Fibroblast of lung (primary cell): ENCODE measurements at regions not wholly inside any gene's neighbourhood (a gene's known extent, or its start where the extent isn't known, plus 50 kb on each side); places are given as distances from the start of the nearest gene placed in this dataset.
A peak's percentile ranks its signal among the peaks of the same experiment; 100 is the strongest.

Source experiments
- DNase-seq, 2 donors: peaks; one replicate each; pipeline versions ENCODE4 v3.0.0 to v3.0.0-alpha.2; 2010; ENCODE audit warnings: low read depth in 2 of 2
- H2AFZ ChIP-seq: 2 replicates; pipeline ENCODE4 v1.5.1; 2012; ENCODE audit warnings: low read length, control low read depth, inconsistent platforms
- H3K27ac ChIP-seq: 2 replicates; pipeline ENCODE4 v1.5.1; 2011; ENCODE audit warnings: low read length, control low read depth; ENCODE audit not compliant: insufficient read depth
- H3K27me3 ChIP-seq: 2 replicates; pipeline ENCODE4 v1.5.1; 2011; ENCODE audit warnings: mild to moderate bottlenecking, low read length; ENCODE audit not compliant: control insufficient read depth, insufficient read depth
- H3K36me3 ChIP-seq: 2 replicates; pipeline ENCODE4 v1.5.1; 2011; ENCODE audit warnings: low read length; ENCODE audit not compliant: control insufficient read depth, insufficient read depth
- H3K4me1 ChIP-seq: 2 replicates; pipeline ENCODE4 v1.5.1; 2011; ENCODE audit warnings: low read length; ENCODE audit not compliant: control insufficient read depth, insufficient read depth; ENCODE audit errors: extremely low read depth
- H3K4me2 ChIP-seq: 2 replicates; pipeline ENCODE4 v1.5.1; 2011; ENCODE audit warnings: low read length, control low read depth; ENCODE audit not compliant: insufficient read depth; ENCODE audit errors: extremely low read depth
- H3K4me3 ChIP-seq, 4 experiments: fragments of 200-600 bp in 1 of 4; sonication (generic) in 1 of 4; replicated peaks in 1 of 4; 2 replicates each; pipeline ENCODE4 v1.5.1; 2011 to 2016; ENCODE audit warnings: low read length in 4 of 4, low read depth in 3 of 4, mild to moderate bottlenecking in 3 of 4, control low read depth in 2 of 4, inconsistent platforms in 1 of 4, mixed read lengths in 1 of 4; ENCODE audit not compliant: insufficient read depth in 1 of 4; ENCODE audit errors: control extremely low read depth in 1 of 4
- H3K79me2 ChIP-seq: 2 replicates; pipeline ENCODE4 v1.5.1; 2012; ENCODE audit warnings: mild to moderate bottlenecking, low read length, inconsistent platforms; ENCODE audit not compliant: control insufficient read depth, insufficient read depth
- H3K9ac ChIP-seq: 2 replicates; pipeline ENCODE4 v1.5.1; 2011; ENCODE audit warnings: mild to moderate bottlenecking, low read length, control low read depth; ENCODE audit not compliant: insufficient read depth
- H3K9me3 ChIP-seq: 2 replicates; pipeline ENCODE4 v1.5.1; 2012; ENCODE audit warnings: low read depth, low read length; ENCODE audit not compliant: control insufficient read depth, insufficient read depth
- H4K20me1 ChIP-seq: 2 replicates; pipeline ENCODE4 v1.5.1; 2011; ENCODE audit warnings: low read length; ENCODE audit not compliant: control insufficient read depth, insufficient read depth; ENCODE audit errors: extremely low read depth
- EZH2 ChIP-seq: IDR thresholded peaks from 2 replicates; pipeline ENCODE4 v1.5.1; 2012; ENCODE audit warnings: low read length, control low read depth, mild to moderate bottlenecking; ENCODE audit errors: missing control alignments
- TF ChIP-seq, protein P1 (sequence below), 2 donors: IDR thresholded peaks in 1 of 2; conservative IDR thresholded peaks in 1 of 2; 1 replicate in 1 of 2; 2 replicates in 1 of 2; pipeline ENCODE4 v1.5.1; 2011 to 2012; ENCODE audit warnings: low read length in 2 of 2, control low read depth in 1 of 2, inconsistent platforms in 1 of 2, low read depth in 1 of 2, mild to moderate bottlenecking in 1 of 2

DNA sequence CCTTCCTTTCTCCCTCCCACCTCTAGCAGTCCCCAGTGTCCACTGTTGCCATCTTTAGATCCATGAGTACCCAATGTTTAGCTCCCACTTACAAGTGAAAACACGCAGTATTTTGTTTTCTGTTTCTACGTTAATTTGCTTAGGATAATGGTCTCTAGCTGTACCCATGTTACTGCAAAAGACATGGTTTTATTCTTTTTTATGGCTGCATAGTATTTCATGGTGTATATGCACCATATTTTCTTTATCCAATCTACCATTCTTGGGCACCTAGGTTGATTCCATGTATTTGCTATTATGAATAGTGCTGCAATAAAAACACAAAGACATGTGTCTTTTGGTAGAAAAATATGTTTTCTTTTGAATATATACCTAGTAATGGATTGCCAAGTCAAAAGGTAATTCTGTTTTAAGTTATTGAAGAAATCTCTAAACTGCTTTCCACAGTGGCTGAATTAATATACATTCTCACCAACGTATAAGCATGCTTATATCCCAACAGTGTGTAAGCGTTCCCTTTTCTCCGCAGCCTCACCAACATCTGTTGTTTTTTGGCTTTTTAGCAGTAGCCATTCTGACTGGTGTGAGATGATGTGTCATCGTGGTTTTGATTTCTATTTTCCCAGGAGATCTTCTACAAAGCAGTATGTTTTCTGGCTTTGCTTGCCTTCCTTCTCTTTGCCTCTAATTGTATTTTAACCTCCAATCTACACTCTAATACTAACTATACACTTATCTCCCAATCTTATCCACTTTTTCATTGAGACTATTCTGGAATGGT is 179.5 kb upstream of the PHF14 start:
- H3K27me3 ChIP-seq: no peaks in the 10 kb centered on the region
- TF ChIP-seq EZH2: no peak
- TF ChIP-seq, protein P1, sequence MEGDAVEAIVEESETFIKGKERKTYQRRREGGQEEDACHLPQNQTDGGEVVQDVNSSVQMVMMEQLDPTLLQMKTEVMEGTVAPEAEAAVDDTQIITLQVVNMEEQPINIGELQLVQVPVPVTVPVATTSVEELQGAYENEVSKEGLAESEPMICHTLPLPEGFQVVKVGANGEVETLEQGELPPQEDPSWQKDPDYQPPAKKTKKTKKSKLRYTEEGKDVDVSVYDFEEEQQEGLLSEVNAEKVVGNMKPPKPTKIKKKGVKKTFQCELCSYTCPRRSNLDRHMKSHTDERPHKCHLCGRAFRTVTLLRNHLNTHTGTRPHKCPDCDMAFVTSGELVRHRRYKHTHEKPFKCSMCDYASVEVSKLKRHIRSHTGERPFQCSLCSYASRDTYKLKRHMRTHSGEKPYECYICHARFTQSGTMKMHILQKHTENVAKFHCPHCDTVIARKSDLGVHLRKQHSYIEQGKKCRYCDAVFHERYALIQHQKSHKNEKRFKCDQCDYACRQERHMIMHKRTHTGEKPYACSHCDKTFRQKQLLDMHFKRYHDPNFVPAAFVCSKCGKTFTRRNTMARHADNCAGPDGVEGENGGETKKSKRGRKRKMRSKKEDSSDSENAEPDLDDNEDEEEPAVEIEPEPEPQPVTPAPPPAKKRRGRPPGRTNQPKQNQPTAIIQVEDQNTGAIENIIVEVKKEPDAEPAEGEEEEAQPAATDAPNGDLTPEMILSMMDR (conservative IDR thresholded peaks at IDR 0.05 in 1 of 2, IDR thresholded peaks at IDR 0.05 in 1 of 2; ENCODE audit: low read depth in 1 of 2, low read length in 2 of 2): no peak
- H2AFZ ChIP-seq: no peak overlapping the region
- no peak overlapping the region for H3K4me3 ChIP-seq
- peak in 1 of 2 donors; percentile 60 for DNase-seq
- no peaks in the 10 kb centered on the region for H3K4me1 ChIP-seq
- no peak overlapping the region for H3K4me2 ChIP-seq
- no peaks in the 10 kb centered on the region for H3K9me3 ChIP-seq
- no peak overlapping the region for H3K27ac ChIP-seq
- H3K9ac ChIP-seq: no peak overlapping the region
- H3K36me3 ChIP-seq: no peaks in the 10 kb centered on the region
- no peaks in the 10 kb centered on the region for H3K79me2 ChIP-seq
- no peaks in the 10 kb centered on the region for H4K20me1 ChIP-seq

DNA sequence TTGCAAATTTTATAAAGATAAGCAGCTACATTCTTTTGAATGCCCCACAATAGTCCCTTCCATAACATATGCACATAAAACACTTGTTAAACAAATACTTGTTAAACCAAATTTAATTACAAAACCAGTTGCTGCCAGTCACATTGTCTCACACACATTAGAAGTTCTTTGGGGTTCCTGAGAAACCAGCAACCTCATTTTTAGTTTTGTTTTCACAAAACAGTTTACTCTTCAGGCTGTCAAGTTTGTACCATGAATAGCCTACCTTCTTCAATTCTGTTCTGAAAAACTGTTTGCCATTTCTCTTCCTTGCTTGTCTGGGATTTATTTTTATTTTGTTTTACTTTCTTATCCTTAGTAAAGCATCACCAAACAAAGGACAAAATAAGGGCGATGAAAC is 176.5 kb upstream of the PHF14 start:
- no peaks in the 10 kb centered on the region for H3K4me1 ChIP-seq
- H3K4me2 ChIP-seq: no peak overlapping the region
- H3K27me3 ChIP-seq: no peaks in the 10 kb centered on the region
- no peaks in the 10 kb centered on the region for H4K20me1 ChIP-seq
- H3K9me3 ChIP-seq: no peaks in the 10 kb centered on the region
- DNase-seq: no peak
- TF ChIP-seq, protein P1 (conservative IDR thresholded peaks at IDR 0.05 in 1 of 2, IDR thresholded peaks at IDR 0.05 in 1 of 2; ENCODE audit: low read depth in 1 of 2, low read length in 2 of 2): no peak
- no peak for TF ChIP-seq EZH2
- no peaks in the 10 kb centered on the region for H3K79me2 ChIP-seq
- no peak overlapping the region for H3K27ac ChIP-seq
- H3K36me3 ChIP-seq: no peaks in the 10 kb centered on the region
- H3K4me3 ChIP-seq: no peak overlapping the region
- no peak overlapping the region for H3K9ac ChIP-seq
- no peak overlapping the region for H2AFZ ChIP-seq

- Histone ChIP-seq H3K27me3 (no peaks in the 10 kb centered on the region), H3K4me3 (no peak overlapping the region), H3K9ac (no peak overlapping the region), H3K79me2 (no peaks in the 10 kb centered on the region), H3K9me3 (no peaks in the 10 kb centered on the region), H3K4me2 (no peak overlapping the region), H3K36me3 (no peaks in the 10 kb centered on the region), H3K27ac (no peak overlapping the region), H2AFZ (no peak overlapping the region), H3K4me1 (no peaks in the 10 kb centered on the region), H4K20me1 (no peaks in the 10 kb centered on the region)
- DNase-seq: peak in 1 of 2 donors; percentile 7
- TF ChIP-seq, protein P1 (conservative IDR thresholded peaks at IDR 0.05 in 1 of 2, IDR thresholded peaks at IDR 0.05 in 1 of 2; ENCODE audit: low read depth in 1 of 2, low read length in 2 of 2): no peak
- TF ChIP-seq EZH2: no peak
Measured at GRCh38 chr7:10798044-10798443, 175.6 kb upstream of the PHF14 start.
